Mammary epithelial cell (primary cell): ENCODE measurements at regions not wholly inside any gene's neighbourhood (a gene's known extent, or its start where the extent isn't known, plus 50 kb on each side); places are given as distances from the start of the nearest gene placed in this dataset.

Source experiments
- EZH2 ChIP-seq: IDR thresholded peaks from 2 replicates; pipeline ENCODE4 v1.6.1; 2012; ENCODE audit warnings: low read length, inconsistent platforms, borderline replicate concordance
- TF ChIP-seq, protein P1 (sequence below), 2 donors: IDR thresholded peaks in 1 of 2; conservative IDR thresholded peaks in 1 of 2; 2 replicates each; pipeline ENCODE4 v1.5.1; 2011 to 2012; ENCODE audit warnings: inconsistent platforms in 2 of 2, low read length in 2 of 2, mild to moderate bottlenecking in 2 of 2, control low read depth in 1 of 2, low read depth in 1 of 2; ENCODE audit not compliant: insufficient read depth in 1 of 2; ENCODE audit errors: extremely low read depth in 1 of 2

- TF ChIP-seq, protein P1, sequence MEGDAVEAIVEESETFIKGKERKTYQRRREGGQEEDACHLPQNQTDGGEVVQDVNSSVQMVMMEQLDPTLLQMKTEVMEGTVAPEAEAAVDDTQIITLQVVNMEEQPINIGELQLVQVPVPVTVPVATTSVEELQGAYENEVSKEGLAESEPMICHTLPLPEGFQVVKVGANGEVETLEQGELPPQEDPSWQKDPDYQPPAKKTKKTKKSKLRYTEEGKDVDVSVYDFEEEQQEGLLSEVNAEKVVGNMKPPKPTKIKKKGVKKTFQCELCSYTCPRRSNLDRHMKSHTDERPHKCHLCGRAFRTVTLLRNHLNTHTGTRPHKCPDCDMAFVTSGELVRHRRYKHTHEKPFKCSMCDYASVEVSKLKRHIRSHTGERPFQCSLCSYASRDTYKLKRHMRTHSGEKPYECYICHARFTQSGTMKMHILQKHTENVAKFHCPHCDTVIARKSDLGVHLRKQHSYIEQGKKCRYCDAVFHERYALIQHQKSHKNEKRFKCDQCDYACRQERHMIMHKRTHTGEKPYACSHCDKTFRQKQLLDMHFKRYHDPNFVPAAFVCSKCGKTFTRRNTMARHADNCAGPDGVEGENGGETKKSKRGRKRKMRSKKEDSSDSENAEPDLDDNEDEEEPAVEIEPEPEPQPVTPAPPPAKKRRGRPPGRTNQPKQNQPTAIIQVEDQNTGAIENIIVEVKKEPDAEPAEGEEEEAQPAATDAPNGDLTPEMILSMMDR (conservative IDR thresholded peaks at IDR 0.05 in 1 of 2, IDR thresholded peaks at IDR 0.05 in 1 of 2; ENCODE audit: extremely low read depth in 1 of 2, insufficient read depth in 1 of 2, low read depth in 1 of 2, low read length in 2 of 2): no peak
- no peak for TF ChIP-seq EZH2
These were observed 73.1 kb upstream of the COL8A1 start for GRCh38 chr3:99565331-99565730.
